Common myeloid progenitor, CD34-positive (primary cell): ENCODE measurements at regions not wholly inside any gene's neighbourhood (a gene's known extent, or its start where the extent isn't known, plus 50 kb on each side); places are given as distances from the start of the nearest gene placed in this dataset.

Experiments
- CTCF ChIA-PET: fragments of 350-600 bp; sonication (Branson Sonifier 250); formaldehyde crosslinking; loops from one replicate; lab custom pipeline; 2021; ENCODE audit warnings: antibody characterized with exemption; lab: Charles Lee
- POLR2A ChIA-PET: fragments of 350-600 bp; sonication (Branson Sonifier 250); formaldehyde crosslinking; loops from one replicate; lab custom pipeline; 2021; ENCODE audit warnings: antibody characterized with exemption; lab: Charles Lee
- DNase-seq, 3 donors: peaks; one replicate each; pipeline versions ENCODE4 v3.0.0 to v3.0.0-alpha.2; 2013
- H3K27ac ChIP-seq, 2 experiments: 1 replicate in 1 of 2; 2 replicates in 1 of 2; pipeline ENCODE4 v1.7.0; 2013; ENCODE audit warnings: inconsistent platforms in 2 of 2, low read length in 2 of 2, mild to moderate bottlenecking in 2 of 2, low read depth in 1 of 2, moderate library complexity in 1 of 2; ENCODE audit not compliant: severe bottlenecking in 2 of 2, insufficient read depth in 1 of 2, poor library complexity in 1 of 2
- H3K27me3 ChIP-seq, 5 experiments: replicated peaks in 2 of 5; 1 replicate in 3 of 5; 2 replicates in 2 of 5; pipeline versions ENCODE4 v1.6.1 to v1.7.0; 2013; ENCODE audit warnings: low read length in 4 of 5, mild to moderate bottlenecking in 2 of 5, moderate library complexity in 2 of 5, inconsistent platforms in 1 of 5; ENCODE audit not compliant: insufficient read depth in 5 of 5, control insufficient read depth in 4 of 5
- H3K36me3 ChIP-seq, 4 experiments: 1 replicate in 2 of 4; 2 replicates in 2 of 4; pipeline versions ENCODE4 v1.6.1 to v1.7.0; 2013; ENCODE audit warnings: low read length in 3 of 4, control low read depth in 1 of 4, mild to moderate bottlenecking in 1 of 4; ENCODE audit not compliant: control insufficient read depth in 4 of 4, insufficient read depth in 4 of 4
- H3K4me1 ChIP-seq, 4 experiments: 1 replicate in 3 of 4; 2 replicates in 1 of 4; pipeline versions ENCODE4 v1.6.1 to v1.7.1; 2013; ENCODE audit warnings: low read length in 3 of 4, mild to moderate bottlenecking in 3 of 4, control low read depth in 1 of 4, inconsistent platforms in 1 of 4, moderate library complexity in 1 of 4; ENCODE audit not compliant: control insufficient read depth in 4 of 4, insufficient read depth in 4 of 4; ENCODE audit errors: control extremely low read depth in 1 of 4
- H3K4me3 ChIP-seq, 7 experiments: 1 replicate in 4 of 7; 2 replicates in 3 of 7; pipeline versions ENCODE4 v1.5.1 to v1.7.0; 2013; ENCODE audit warnings: mild to moderate bottlenecking in 7 of 7, low read length in 6 of 7, moderate library complexity in 6 of 7, inconsistent platforms in 2 of 7, low read depth in 2 of 7, control low read depth in 1 of 7; ENCODE audit not compliant: insufficient read depth in 4 of 7, control insufficient read depth in 1 of 7; ENCODE audit errors: extremely low read depth in 1 of 7
- H3K9me3 ChIP-seq, 5 experiments: 1 replicate in 4 of 5; 2 replicates in 1 of 5; pipeline versions ENCODE4 v1.6.1 to v1.7.1; 2013; ENCODE audit warnings: low read length in 4 of 5, mild to moderate bottlenecking in 2 of 5, inconsistent platforms in 1 of 5, low read depth in 1 of 5, moderate library complexity in 1 of 5; ENCODE audit not compliant: control insufficient read depth in 4 of 5, insufficient read depth in 2 of 5; ENCODE audit errors: control extremely low read depth in 1 of 5
- WGBS: methylation state at CpG from one replicate; pipeline ENCODE4 v1.1.5; 2013; ENCODE audit not compliant: insufficient coverage; 5-methylcytosine and 5-hydroxymethylcytosine counted together

DNA sequence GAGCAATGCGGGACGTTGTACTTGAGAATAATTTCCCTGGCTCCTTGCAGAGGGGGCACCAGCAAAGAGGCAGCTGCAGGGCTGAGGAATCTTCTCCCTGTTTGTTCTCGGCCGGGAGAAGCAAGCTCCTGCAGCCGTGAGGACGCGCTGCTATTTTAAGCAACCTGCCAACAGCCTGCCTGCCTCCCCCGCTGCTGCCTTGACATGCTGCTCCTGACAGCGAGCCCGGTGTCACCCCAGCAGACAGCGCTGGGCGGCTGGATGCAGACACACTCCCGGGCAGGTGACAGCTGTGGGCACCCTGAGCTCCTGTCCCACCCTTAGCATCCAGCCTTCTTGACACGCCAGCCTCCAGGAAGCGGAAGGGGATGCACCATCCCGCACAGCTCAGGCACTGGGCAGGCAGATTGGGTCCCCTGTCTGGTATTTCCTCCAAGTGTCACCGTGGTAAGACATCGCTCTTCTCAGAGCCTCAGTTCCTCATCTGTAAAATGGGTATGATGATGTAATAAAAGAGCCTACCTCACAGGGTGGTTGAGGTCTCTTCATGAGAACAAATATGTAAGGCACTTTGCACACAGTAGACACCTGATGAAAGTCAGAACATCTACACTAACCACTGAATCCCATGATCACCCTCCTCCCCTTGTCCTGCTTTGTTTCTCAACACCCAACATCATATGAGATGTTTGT, 530.6 kb downstream of the MN1 start:
- WGBS: 35% methylated on average over 13 of the region's 18 CpGs
- DNase-seq: no peak
- H3K27ac ChIP-seq: no peak overlapping the region
- POLR2A ChIA-PET: interaction anchor here (0.5 kb wide), 1 partner anchor 15 kb away, joined by 3 read pairs; no protein-coding TSS in a partner anchor
- peaks cover 0 to 50% (median 24%) of the 10 kb centered on the region in 5 experiments for H3K27me3 ChIP-seq
- no peaks in the 10 kb centered on the region for H3K36me3 ChIP-seq
- no peaks in the 10 kb centered on the region for H3K4me1 ChIP-seq
- CTCF ChIA-PET: no interaction called here
- peaks cover 0 to 2% (median 0%) of the 10 kb centered on the region in 5 experiments for H3K9me3 ChIP-seq
- no peak overlapping the region for H3K4me3 ChIP-seq

GRCh38 chr22:27273436-27273835, 528.1 kb downstream of the MN1 start:
- ChIA-PET POLR2A (no interaction called here), CTCF (no interaction called here)
- Histone ChIP-seq H3K9me3 (peaks cover 0 to 8% (median 0%) of the 10 kb centered on the region in 5 experiments), H3K27ac (no peak overlapping the region), H3K27me3 (peaks cover 0 to 55% (median 24%) of the 10 kb centered on the region in 5 experiments), H3K36me3 (no peaks in the 10 kb centered on the region), H3K4me3 (no peak overlapping the region), H3K4me1 (no peaks in the 10 kb centered on the region)
- WGBS: 58% methylated on average over 6 of the region's 8 CpGs
- DNase-seq: no peak

DNA sequence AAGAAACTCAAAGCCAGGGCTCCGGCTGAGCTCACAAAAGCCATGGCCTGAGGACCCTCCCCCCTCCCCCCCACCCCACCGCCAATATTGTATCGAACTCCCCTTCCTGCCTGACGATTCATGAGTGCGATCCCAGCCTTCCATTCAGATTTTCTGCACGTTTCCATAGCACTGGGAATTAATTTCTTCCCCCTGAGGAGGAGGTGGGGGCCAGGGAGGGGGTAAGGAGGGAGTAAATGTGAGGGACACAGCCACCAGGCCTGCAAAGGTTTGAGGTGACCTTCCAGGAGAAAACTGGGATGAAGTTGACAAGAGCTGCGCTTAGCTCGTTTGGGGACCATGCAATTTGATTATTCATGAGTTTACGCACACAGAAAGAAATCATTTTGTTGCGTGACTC, 527.7 kb downstream of the MN1 start:
- no peak for DNase-seq
- POLR2A ChIA-PET: no interaction called here
- H3K4me1 ChIP-seq: no peaks in the 10 kb centered on the region
- H3K9me3 ChIP-seq: peaks cover 0 to 8% (median 0%) of the 10 kb centered on the region in 5 experiments
- no peak overlapping the region for H3K4me3 ChIP-seq
- H3K27me3 ChIP-seq: peaks cover 0 to 53% (median 24%) of the 10 kb centered on the region in 5 experiments
- H3K27ac ChIP-seq: no peak overlapping the region
- CTCF ChIA-PET: no interaction called here
- WGBS: 75% methylated on average over 2 of the region's 10 CpGs
- no peaks in the 10 kb centered on the region for H3K36me3 ChIP-seq

DNA sequence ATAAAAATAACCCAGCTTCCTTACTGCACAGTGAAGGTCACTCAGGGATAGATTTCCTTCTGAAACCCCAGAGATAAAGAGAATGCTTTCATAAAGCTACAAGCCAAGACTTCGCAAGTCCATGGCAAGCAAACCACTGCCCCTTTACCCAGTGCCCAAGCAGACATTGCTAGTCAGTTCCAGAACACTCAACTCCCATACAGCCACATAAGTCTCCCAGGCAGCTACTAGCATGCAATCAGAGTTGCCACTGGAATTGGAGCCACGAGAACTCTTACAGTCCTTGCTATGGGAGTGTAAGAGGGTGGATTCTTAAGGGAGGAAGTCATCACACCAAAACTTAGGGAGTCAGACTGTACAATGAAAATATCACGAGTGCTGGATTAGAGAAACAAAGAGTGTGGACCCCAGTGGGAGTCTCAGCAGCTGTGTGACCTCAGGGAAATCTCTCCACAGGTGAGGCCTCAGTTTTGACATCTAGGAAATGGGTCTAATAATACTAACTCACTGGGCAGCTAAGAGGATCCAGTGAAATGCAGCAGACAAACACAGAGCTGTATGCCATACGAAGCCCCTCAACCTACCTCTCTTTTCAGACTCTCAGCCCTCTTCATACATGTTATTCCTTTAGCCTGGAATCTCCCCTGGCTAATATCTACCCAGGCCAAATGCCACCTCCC, 526.6 kb downstream of the MN1 start:
- peaks cover 0 to 8% (median 0%) of the 10 kb centered on the region in 5 experiments for H3K9me3 ChIP-seq
- POLR2A ChIA-PET: no interaction called here
- H3K27ac ChIP-seq: no peak overlapping the region
- whole genome bisulfite sequencing: 84% methylated on average over 3 of the region's 4 CpGs
- DNase-seq: no peak
- H3K27me3 ChIP-seq: peaks cover 0 to 50% (median 20%) of the 10 kb centered on the region in 5 experiments
- no peaks in the 10 kb centered on the region for H3K36me3 ChIP-seq
- no peaks in the 10 kb centered on the region for H3K4me1 ChIP-seq
- CTCF ChIA-PET: no interaction called here
- no peak overlapping the region for H3K4me3 ChIP-seq

GRCh38 chr22:27278946-27279345, 522.6 kb downstream of the MN1 start:
- POLR2A ChIA-PET: no interaction called here
- H3K9me3 ChIP-seq: peaks cover 0 to 12% (median 0%) of the 10 kb centered on the region in 5 experiments
- H3K4me3 ChIP-seq: no peak overlapping the region
- WGBS: 100% methylated on average over 1 of the region's 2 CpGs
- peaks cover 0 to 15% (median 9%) of the 10 kb centered on the region in 5 experiments for H3K27me3 ChIP-seq
- CTCF ChIA-PET: no interaction called here
- DNase-seq: no peak
- H3K4me1 ChIP-seq: no peaks in the 10 kb centered on the region
- no peaks in the 10 kb centered on the region for H3K36me3 ChIP-seq
- H3K27ac ChIP-seq: no peak overlapping the region

DNA sequence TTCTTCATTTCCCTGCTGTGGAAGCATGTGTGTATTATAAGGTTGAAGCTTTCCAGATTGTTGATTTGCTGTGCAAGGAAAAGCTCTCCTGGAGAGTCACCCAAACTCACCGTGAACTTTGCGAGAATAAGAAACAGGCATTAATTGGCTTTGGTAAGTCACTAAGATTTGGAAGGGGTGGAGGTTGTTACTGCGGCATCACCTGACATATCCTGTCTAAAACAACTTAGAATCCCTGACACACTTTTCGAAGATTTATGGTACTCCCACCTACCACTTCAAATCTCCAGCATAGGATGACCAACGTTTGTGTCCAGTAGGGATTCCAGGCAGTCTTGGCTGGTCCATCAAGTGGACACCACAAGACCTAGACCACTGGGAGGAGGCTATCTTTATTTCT, 518.3 kb downstream of the MN1 start:
- no peak for DNase-seq
- H3K9me3 ChIP-seq: peaks cover 0 to 7% (median 0%) of the 10 kb centered on the region in 5 experiments
- H3K36me3 ChIP-seq: no peaks in the 10 kb centered on the region
- no peaks in the 10 kb centered on the region for H3K4me1 ChIP-seq
- 93% methylated on average over 4 of the region's 5 CpGs for WGBS
- no peak overlapping the region for H3K27ac ChIP-seq
- ChIA-PET POLR2A (no interaction called here), CTCF (no interaction called here)
- H3K27me3 ChIP-seq: peaks cover 0 to 5% (median 0%) of the 10 kb centered on the region in 5 experiments
- no peak overlapping the region for H3K4me3 ChIP-seq

DNA sequence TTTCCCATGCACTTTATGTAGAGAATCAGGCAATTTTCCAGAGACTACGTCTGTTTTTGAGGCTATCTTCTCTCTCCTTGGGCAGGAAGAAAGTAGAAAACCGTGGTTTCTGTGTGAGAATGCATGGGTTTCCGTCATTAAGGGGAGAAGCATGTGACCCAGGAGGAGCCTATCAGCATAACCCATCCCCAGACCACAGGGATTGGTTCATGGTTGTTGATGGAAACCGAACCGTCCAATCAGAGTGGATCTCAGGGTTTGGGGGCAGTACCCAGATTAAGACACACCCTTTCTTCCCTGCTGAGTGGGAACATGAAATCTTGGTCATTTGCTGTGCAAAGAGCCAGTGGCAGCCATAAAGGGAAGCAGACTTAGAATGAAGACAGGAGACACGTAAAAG, 517.8 kb downstream of the MN1 start:
- DNase-seq: peak in 2 of 3 donors; percentile 13 to 22
- Histone ChIP-seq H3K4me1 (no peaks in the 10 kb centered on the region), H3K36me3 (no peaks in the 10 kb centered on the region), H3K27ac (no peak overlapping the region), H3K27me3 (peaks cover 0 to 4% (median 0%) of the 10 kb centered on the region in 5 experiments), H3K4me3 (no peak overlapping the region), H3K9me3 (peaks cover 0 to 7% (median 0%) of the 10 kb centered on the region in 5 experiments)
- ChIA-PET POLR2A (no interaction called here), CTCF (no interaction called here)
- 74% methylated on average over 6 of the region's 6 CpGs for WGBS
